Kidney epithelial cell (primary cell): ENCODE measurements at regions not wholly inside any gene's neighbourhood (a gene's known extent, or its start where the extent isn't known, plus 50 kb on each side); places are given as distances from the start of the nearest gene placed in this dataset.

Source experiments
- DNase-seq: peaks from one replicate; pipeline ENCODE4 v3.0.0-alpha.2; 2010; ENCODE audit warnings: low read depth
- H3K27me3 ChIP-seq: 2 replicates; pipeline ENCODE4 v1.6.0; 2011; ENCODE audit warnings: low read length; ENCODE audit not compliant: control insufficient read depth, insufficient read depth
- H3K36me3 ChIP-seq: 2 replicates; pipeline ENCODE4 v1.5.1; 2011; ENCODE audit warnings: low read length; ENCODE audit not compliant: control insufficient read depth, insufficient read depth
- H3K4me3 ChIP-seq: 2 replicates; pipeline ENCODE4 v1.5.1; 2011; ENCODE audit warnings: low read depth, mild to moderate bottlenecking, control low read depth, low read length
- TF ChIP-seq, protein P1 (sequence below): IDR thresholded peaks from 2 replicates; pipeline ENCODE4 v1.5.1; 2011; ENCODE audit warnings: mild to moderate bottlenecking, moderate library complexity, low read length, control low read depth, inconsistent platforms; ENCODE audit not compliant: insufficient read depth, poor library complexity, severe bottlenecking

DNA sequence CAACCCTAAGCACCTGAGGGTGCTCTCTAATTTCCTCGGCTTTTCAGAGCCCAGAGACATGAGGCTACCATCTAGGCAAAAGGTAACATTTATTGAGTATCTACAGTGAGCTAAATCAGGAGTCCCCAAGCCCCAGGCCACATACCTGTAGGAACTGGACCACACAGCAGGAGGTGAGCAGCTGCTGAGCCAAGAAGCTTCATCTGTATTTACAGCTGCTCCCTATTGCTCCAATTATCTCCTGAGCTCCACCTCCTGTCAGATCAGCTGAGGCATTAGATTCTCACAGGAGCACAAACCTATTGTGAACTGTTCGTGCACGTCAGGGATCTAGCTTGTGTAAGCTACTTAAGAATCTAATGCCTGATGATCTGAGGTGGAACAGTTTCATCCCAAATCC lies 70.2 kb downstream of the RND3 start:
- Histone ChIP-seq H3K27me3 (no peaks in the 10 kb centered on the region), H3K4me3 (no peak overlapping the region), H3K36me3 (no peaks in the 10 kb centered on the region)
- DNase-seq, result no peak
- TF ChIP-seq, protein P1, sequence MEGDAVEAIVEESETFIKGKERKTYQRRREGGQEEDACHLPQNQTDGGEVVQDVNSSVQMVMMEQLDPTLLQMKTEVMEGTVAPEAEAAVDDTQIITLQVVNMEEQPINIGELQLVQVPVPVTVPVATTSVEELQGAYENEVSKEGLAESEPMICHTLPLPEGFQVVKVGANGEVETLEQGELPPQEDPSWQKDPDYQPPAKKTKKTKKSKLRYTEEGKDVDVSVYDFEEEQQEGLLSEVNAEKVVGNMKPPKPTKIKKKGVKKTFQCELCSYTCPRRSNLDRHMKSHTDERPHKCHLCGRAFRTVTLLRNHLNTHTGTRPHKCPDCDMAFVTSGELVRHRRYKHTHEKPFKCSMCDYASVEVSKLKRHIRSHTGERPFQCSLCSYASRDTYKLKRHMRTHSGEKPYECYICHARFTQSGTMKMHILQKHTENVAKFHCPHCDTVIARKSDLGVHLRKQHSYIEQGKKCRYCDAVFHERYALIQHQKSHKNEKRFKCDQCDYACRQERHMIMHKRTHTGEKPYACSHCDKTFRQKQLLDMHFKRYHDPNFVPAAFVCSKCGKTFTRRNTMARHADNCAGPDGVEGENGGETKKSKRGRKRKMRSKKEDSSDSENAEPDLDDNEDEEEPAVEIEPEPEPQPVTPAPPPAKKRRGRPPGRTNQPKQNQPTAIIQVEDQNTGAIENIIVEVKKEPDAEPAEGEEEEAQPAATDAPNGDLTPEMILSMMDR, result no peak

DNA sequence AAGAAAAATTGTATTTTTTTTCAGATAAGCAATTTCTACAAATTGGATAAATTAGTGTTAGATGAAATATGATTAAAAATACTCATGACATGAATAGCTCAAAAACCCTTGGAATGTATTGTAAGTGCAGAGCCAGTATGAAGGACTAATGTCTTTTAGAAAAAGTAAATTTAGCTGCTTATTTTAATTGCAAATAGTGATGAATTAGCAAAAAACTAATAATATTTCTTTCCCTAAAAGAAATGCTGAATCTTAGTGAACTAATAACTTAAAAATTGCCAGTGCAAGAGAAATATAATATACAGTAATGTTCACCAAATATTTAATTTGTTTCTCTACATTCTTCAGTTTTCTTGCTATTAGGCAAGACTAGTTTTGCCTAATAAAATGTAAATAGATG lies 72.4 kb downstream of the RND3 start:
- Histone ChIP-seq H3K4me3 (no peak overlapping the region), H3K27me3 (no peaks in the 10 kb centered on the region), H3K36me3 (no peaks in the 10 kb centered on the region)
- DNase-seq, result no peak
- TF ChIP-seq, protein P1, result no peak

DNA sequence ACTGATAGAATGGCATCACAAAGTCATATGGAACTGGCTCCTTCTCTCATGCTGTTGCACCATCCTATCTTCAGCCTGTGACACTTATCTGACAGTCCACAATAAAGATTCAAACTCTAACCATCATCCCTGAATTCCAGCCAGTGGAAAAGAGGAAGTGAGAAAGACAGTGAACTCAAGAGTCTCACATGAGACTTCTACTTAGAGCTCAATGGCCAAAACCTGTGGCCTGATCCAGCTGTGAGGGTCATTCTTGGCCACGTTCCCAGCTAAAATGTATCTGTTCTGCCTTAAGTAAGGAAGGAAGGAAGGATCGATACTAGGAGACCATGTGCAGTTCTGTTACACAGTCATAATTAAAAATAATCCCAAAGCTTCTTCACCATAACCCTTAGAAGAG lies 73.6 kb downstream of the RND3 start:
- H3K27me3 ChIP-seq, result no peaks in the 10 kb centered on the region
- TF ChIP-seq, protein P1, result no peak
- H3K4me3 ChIP-seq, result no peak overlapping the region
- DNase-seq, result no peak
- no peaks in the 10 kb centered on the region for H3K36me3 ChIP-seq

DNA sequence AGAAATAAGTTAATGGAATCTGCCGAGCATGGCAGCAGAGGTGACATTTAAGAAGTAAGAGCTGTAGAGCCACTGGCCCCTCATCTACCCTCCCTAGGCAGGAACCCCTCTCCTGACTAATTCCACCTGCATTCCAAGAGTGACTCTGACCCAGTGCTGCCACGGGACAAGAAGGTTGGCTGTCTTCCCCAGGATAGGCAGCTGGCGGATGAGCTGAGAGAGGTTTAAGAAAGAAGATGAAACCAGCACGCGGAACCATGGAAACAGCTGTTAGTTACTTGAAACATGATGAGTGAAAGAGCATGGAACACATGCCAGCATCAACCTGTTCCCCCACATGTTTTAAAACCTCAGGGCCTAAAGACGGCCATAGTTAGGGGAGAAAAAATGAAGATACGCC lies 74.1 kb downstream of the RND3 start:
- H3K27me3 ChIP-seq, result no peaks in the 10 kb centered on the region
- TF ChIP-seq, protein P1, result no peak
- H3K36me3 ChIP-seq, result no peaks in the 10 kb centered on the region
- DNase-seq, result no peak
- H3K4me3 ChIP-seq, result no peak overlapping the region

DNA sequence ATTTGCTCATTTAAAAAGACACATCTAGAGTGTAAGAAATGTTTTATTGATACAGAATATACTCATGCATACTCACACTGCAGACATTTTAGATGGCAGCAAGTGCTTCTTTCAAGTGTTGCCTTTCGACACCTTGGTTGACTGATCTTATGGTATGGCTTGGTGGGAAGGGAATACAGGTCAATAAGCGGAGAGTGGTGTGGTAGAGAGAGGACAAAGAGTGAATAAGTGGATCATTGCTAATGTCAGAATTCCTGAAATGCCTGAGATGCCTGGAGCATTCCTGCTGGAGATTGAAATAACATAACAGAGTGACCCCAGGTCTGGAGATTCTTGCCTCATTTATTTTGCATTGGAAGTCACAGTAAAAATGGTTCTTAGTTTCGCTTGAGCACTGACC lies 76.7 kb downstream of the RND3 start:
- H3K27me3 ChIP-seq, result no peaks in the 10 kb centered on the region
- TF ChIP-seq, protein P1, result no peak
- peak; percentile 90 for DNase-seq
- no peaks in the 10 kb centered on the region for H3K36me3 ChIP-seq
- no peak overlapping the region for H3K4me3 ChIP-seq

DNA sequence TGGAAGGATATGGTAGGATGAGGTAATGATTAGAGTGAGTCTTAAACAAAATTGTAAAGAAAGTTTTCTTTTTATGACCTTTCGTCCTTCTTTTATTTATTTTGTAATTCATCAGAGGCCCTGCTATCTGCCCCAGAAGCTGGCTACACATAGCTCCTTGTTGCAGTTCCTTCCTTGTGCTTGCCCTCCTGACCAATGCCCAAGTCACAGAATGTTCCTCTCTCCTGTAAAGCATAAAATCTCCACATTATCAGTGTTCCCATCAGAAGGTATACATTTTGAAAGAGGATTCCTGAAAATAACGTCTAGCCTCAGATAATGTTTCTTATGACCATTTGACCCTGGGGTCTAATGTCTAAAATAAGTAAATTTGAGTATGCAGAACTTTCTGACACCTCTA lies 78.3 kb downstream of the RND3 start:
- Histone ChIP-seq H3K36me3 (no peaks in the 10 kb centered on the region), H3K4me3 (no peak overlapping the region), H3K27me3 (no peaks in the 10 kb centered on the region)
- no peak for DNase-seq
- TF ChIP-seq, protein P1, result no peak
